HG03558 (cell line): ENCODE measurements at regions not wholly inside any gene's neighbourhood (a gene's known extent, or its start where the extent isn't known, plus 50 kb on each side); places are given as distances from the start of the nearest gene placed in this dataset.
"Not testable (repeated sequence)": the region's sequence is repeated elsewhere in the genome, so short reads cannot be mapped to it uniquely, and the experiment has no call there.

Experiments used
- ATAC-seq: cut with Tn5 transposase; IDR thresholded peaks from one replicate; pipeline ENCODE4 v1.9.1; 2021; ENCODE audit warnings: moderate number of reproducible peaks; ENCODE audit not compliant: unreplicated experiment; ENCODE audit errors: extremely low read depth

DNA sequence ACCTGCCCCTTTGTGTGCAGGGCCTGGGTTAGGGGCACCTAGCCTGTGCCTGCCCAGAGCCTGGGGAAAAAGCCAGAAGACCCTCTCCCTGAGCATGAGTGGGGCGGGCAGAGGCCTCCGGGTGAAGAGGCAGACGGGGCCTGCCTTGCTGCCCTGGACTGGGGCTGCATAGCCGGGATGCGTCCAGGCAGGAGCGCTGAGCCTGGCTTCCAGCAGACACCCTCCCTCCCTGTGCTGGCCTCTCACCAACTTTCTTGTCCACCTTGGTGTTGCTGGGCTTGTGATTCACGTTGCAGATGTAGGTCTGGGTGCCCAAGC lies 216.1 kb downstream of the TMEM121 start:
- ATAC-seq, result no peak

- ATAC-seq, result not testable (repeated sequence)
Measured at GRCh38 chr14:105742904-105743701, 216.7 kb downstream of the TMEM121 start.

DNA sequence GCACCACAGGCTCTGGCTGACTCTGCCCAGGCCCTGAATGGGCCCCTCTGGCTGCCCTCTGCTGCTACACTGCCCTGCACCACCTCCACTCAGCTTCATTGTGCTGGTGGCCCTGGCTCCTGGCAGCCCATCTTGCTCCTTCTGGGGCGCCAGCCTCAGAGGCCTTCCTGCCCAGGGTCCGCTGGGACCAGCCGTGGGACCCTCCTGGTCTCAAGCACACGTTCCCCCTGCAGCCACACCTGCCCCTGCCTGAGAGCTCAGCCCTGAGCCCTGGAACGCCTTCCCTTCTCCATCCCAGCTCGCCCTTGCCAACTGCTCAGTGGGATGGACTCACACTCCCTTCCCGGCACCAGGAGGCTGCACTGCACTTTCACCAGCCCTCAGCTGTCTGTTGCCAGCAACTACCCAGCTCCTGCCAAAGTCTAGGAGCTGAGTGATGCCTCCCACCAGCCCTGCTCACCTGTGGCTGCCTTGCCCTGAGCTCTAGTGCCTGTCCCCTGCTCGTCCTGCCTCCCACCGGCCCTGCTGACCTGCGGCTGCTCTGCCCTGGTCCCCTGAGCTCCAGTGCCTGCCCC lies 217.9 kb downstream of the TMEM121 start:
- not testable (repeated sequence) for ATAC-seq

DNA sequence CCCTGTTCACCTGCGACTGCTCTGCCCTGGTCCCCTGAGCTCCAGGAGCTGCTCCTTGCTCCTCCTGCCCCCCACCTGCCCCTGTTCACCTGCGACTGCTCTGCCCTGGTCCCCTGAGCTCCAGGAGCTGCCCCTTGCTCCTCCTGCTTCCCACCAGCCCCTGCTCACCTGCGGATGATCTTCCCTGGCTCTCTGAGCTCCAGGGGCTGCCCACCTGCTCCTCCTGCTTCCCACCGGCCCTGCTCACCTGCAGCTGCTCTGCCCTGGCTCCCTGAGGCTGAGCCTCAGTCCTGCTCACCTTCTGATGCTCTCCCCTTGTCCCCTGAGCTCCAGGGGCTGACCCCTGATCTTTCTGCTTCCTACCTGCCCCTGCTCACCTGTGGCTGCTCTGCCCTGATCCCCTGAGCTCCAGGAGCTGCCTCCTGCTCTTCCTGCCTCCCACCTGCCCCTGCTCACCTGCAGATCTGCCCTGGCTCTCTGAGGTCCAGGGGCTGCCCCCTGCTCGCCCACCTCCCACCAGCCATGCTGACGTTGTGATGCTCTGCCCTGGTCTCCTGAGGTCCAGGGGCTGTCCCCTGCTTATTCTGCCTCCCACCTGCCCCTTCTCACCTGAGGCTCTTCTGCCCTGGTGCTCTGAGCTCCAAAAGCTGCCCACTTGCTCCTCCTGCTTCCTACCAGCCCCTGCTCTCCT lies 219.2 kb downstream of the TMEM121 start:
- ATAC-seq, result no peak

DNA sequence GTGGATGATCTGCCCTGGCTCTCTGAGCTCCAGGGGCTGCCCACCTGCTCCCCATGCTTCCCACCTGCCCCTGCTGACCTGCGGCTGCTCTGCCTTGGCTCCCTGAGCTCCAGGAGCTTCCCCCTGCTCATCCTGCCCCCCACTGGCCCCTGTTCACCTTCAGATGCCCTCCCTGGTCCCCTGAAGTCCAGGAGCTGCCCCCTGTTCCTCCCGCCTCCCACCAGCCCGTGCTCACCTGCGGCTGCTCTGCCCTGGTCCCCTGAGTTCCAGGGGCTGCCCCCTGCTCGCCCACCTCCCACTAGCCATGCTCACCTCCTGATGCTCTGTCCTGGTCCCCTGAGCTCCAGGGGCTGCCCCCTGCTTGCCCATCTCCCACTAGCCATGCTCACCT lies 219.7 kb downstream of the TMEM121 start:
- no peak for ATAC-seq

- not testable (repeated sequence) for ATAC-seq
Measured at GRCh38 chr14:105746800-105747502, 220.6 kb downstream of the TMEM121 start.

GRCh38 chr14:105747503-105748203 lies 221.3 kb downstream of the TMEM121 start:
- not testable (repeated sequence) for ATAC-seq

DNA sequence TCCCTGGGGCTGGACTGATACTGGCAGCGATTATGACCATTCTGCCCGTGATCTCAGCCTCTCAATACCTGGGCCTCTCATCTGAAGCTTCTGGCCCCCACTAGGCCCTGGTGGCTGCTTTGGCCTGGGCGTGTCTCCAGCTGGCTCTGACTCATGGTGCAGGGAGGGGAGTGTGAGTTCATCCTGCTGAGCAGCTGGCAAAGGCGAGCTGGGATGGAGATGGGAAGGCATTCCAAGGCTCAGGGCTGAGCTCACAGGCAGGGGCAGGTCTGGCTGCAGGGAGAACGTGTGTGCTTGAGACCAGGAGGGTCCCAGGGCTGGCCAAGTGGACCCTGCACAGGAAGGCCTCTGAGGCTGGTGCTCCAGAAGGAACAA lies 221.8 kb downstream of the TMEM121 start:
- no peak for ATAC-seq

DNA sequence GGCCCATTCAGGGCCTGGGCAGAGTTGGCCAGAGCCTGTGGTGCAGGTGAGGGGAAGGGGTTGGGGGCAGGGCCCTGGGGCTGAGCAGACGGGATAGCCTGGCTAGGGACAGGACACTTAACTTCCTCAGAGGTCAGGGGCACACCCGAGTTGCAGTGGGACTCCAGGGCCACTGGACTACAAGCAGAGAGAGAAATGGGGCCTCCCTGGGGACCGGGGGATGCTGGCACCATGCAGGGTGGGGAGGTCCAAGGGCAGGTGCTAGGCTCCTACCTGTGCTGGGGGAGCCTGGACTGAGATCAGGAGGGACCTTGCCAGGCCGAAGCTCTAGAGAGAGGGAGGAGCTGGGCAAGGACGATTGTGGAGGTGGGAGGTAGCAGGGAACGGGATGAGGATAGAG lies 222.3 kb downstream of the TMEM121 start:
- not testable (repeated sequence) for ATAC-seq

- ATAC-seq, result not testable (repeated sequence)
Measured at GRCh38 chr14:105749870-105750541, 223.6 kb downstream of the TMEM121 start.

- not testable (repeated sequence) for ATAC-seq
Measured at GRCh38 chr14:105751291-105751751, 224.9 kb downstream of the TMEM121 start.

GRCh38 chr14:105752420-105752819 lies 226.0 kb downstream of the TMEM121 start:
- not testable (repeated sequence) for ATAC-seq

- ATAC-seq, result no peak
Measured at GRCh38 chr14:105760691-105761344, 234.4 kb downstream of the TMEM121 start.

GRCh38 chr14:105761345-105761740 lies 235.0 kb downstream of the TMEM121 start:
- not testable (repeated sequence) for ATAC-seq

GRCh38 chr14:105761842-105762241 lies 235.5 kb downstream of the TMEM121 start:
- ATAC-seq, result no peak

- not testable (repeated sequence) for ATAC-seq
Measured at GRCh38 chr14:105762262-105762661, 235.9 kb downstream of the TMEM121 start.

GRCh38 chr14:105764254-105764901 lies 238.0 kb downstream of the TMEM121 start:
- not testable (repeated sequence) for ATAC-seq

- ATAC-seq, result not testable (repeated sequence)
Measured at GRCh38 chr14:105765072-105765825, 238.9 kb downstream of the TMEM121 start.
